GM23248 (cell line): ENCODE measurements at regions not wholly inside any gene's neighbourhood (a gene's known extent, or its start where the extent isn't known, plus 50 kb on each side); places are given as distances from the start of the nearest gene placed in this dataset.
"Not testable (repeated sequence)": the region's sequence is repeated elsewhere in the genome, so short reads cannot be mapped to it uniquely, and the experiment has no call there.

Experiments
- EZH2 ChIP-seq: fragments of 200-600 bp; sonication (generic); IDR thresholded peaks from 2 replicates; pipeline ENCODE4 v1.6.1; 2018; ENCODE audit warnings: antibody characterized with exemption, mild to moderate bottlenecking; ENCODE audit not compliant: insufficient read depth, poor library complexity, severe bottlenecking
- EZH2phosphoT487 ChIP-seq: fragments of 200-600 bp; sonication (generic); IDR thresholded peaks from 2 replicates; pipeline ENCODE4 v1.6.1; 2018; ENCODE audit warnings: antibody characterized with exemption, moderate library complexity, mild to moderate bottlenecking, low read depth; ENCODE audit not compliant: insufficient read depth

GRCh38 chr2:91762312-91762711 is 3070.8 kb downstream of the RPIA start:
- not testable (repeated sequence) for TF ChIP-seq EZH2, EZH2phosphoT487
